Transverse colon (tissue), 4 donors: ENCODE measurements at regions not wholly inside any gene's neighbourhood (a gene's known extent, or its start where the extent isn't known, plus 50 kb on each side); places are given as distances from the start of the nearest gene placed in this dataset.

ENCODE experiments used
- CTCF ChIP-seq, 5 experiments: fragments of 200-600 bp in 3 of 5; fragments of 450-650 bp in 2 of 5; sonication (generic) in 3 of 5; IDR thresholded peaks; 1 replicate in 2 of 5; 2 replicates in 3 of 5; pipeline ENCODE4 v1.5.1; 2016 to 2017; ENCODE audit warnings: antibody characterized with exemption in 5 of 5, inconsistent platforms in 3 of 5, mild to moderate bottlenecking in 2 of 5, moderate library complexity in 1 of 5
- EP300 ChIP-seq: sonication (generic); formaldehyde crosslinking; IDR thresholded peaks from one replicate; pipeline ENCODE4 v1.6.1; 2017; ENCODE audit warnings: antibody characterized with exemption, low read depth
- POLR2A ChIP-seq: fragments of 450-650 bp; IDR thresholded peaks from one replicate; pipeline ENCODE4 v1.6.1; 2016; ENCODE audit warnings: antibody characterized with exemption, mild to moderate bottlenecking, moderate library complexity
- POLR2AphosphoS5 ChIP-seq, 3 donors: sonication (generic); formaldehyde crosslinking; IDR thresholded peaks; one replicate each; pipeline ENCODE4 v1.6.1; 2016; ENCODE audit warnings: antibody characterized with exemption in 3 of 3

- TF ChIP-seq EP300, result no peak
- TF ChIP-seq CTCF (IDR thresholded peaks at IDR 0.05), result no peak
- TF ChIP-seq POLR2A, result no peak
- TF ChIP-seq POLR2AphosphoS5 (IDR thresholded peaks at IDR 0.05), result no peak
Observed at GRCh38 chr20:10843146-10843711, 169.4 kb upstream of the JAG1 start.
